Heart left ventricle (tissue), 16 donors: ENCODE measurements at regions not wholly inside any gene's neighbourhood (a gene's known extent, or its start where the extent isn't known, plus 50 kb on each side); places are given as distances from the start of the nearest gene placed in this dataset.
"Not testable (repeated sequence)": the region's sequence is repeated elsewhere in the genome, so short reads cannot be mapped to it uniquely, and the experiment has no call there.

ENCODE experiments used
- ATAC-seq, 4 donors: fragments of 200-7000 bp; cut with Tn5 transposase; one replicate each; pipeline ENCODE4 v1.9.1; 2020 to 2022; ENCODE audit warnings: moderate library complexity in 4 of 4, mild to moderate bottlenecking in 3 of 4, moderate number of reproducible peaks in 1 of 4
- DNase-seq, 5 donors: peaks; one replicate each; pipeline ENCODE4 v3.0.0-alpha.2; 2020
- H3K27ac ChIP-seq, 12 donors: fragments of 200-600 bp; sonication (generic) in 4 of 12; one replicate each; pipeline versions ENCODE4 v1.5.0 to v1.8.0; 2016 to 2022; ENCODE audit warnings: mild to moderate bottlenecking in 2 of 12
- H3K27me3 ChIP-seq, 9 donors: fragments of 200-600 bp; sonication (generic) in 2 of 9; one replicate each; pipeline versions ENCODE4 v1.5.1 to v1.8.0; 2016 to 2022; ENCODE audit warnings: mild to moderate bottlenecking in 3 of 9
- H3K36me3 ChIP-seq, 9 donors: fragments of 200-600 bp; sonication (generic) in 2 of 9; one replicate each; pipeline versions ENCODE4 v1.5.0 to v1.8.0; 2018 to 2022; ENCODE audit warnings: mild to moderate bottlenecking in 2 of 9
- H3K4me1 ChIP-seq, 12 donors: fragments of 200-600 bp; sonication (generic) in 4 of 12; one replicate each; pipeline versions ENCODE4 v1.5.0 to v1.8.0; 2016 to 2022; ENCODE audit warnings: mild to moderate bottlenecking in 3 of 12
- H3K4me3 ChIP-seq, 12 donors: fragments of 200-600 bp; sonication (generic) in 4 of 12; one replicate each; pipeline versions ENCODE4 v1.5.0 to v1.8.0; 2017 to 2022; ENCODE audit warnings: mild to moderate bottlenecking in 9 of 12, moderate library complexity in 4 of 12
- H3K9me3 ChIP-seq, 12 donors: fragments of 200-600 bp; sonication (generic) in 4 of 12; one replicate each; pipeline versions ENCODE4 v1.5.0 to v1.8.0; 2016 to 2022; ENCODE audit warnings: mild to moderate bottlenecking in 1 of 12
- CTCF ChIP-seq, 12 donors: fragments of 200-600 bp; sonication (generic) in 4 of 12; IDR thresholded peaks; one replicate each; pipeline versions ENCODE4 v1.5.0 to v1.8.0; 2018 to 2022; ENCODE audit warnings: antibody characterized with exemption in 12 of 12, mild to moderate bottlenecking in 5 of 12
- POLR2A ChIP-seq, 2 donors: fragments of 450-650 bp; IDR thresholded peaks; one replicate each; pipeline ENCODE4 v1.6.1; 2017; ENCODE audit warnings: antibody characterized with exemption in 2 of 2, mild to moderate bottlenecking in 2 of 2, moderate library complexity in 2 of 2
- WGBS, 4 donors: extraction: QIAGEN DNeasy Blood & Tissue Kit in 2 of 4; methylation state at CpG; one replicate each; pipeline versions ENCODE4 v1.1.5 to v1.1.7; 2013 to 2018; 5-methylcytosine and 5-hydroxymethylcytosine counted together
- intact Hi-C, 10 donors: fragments of 100-400 bp; cut with DNase I; formaldehyde crosslinking; loops; one replicate each; pipeline versions ENCODE4 v1.11.1 to v1.14.2; 2022
- donor health status: ischemic (EF 13 %, LVEDD 7.1; RV severe dilation, severe dysfunction).
- donor health status: healthy with polysubstance abuse.
- donor health status: DM: no; HTN: yes; CAD: no.
- donor health status: DM: no; HTN: no; CAD: no.
- donor health status: ischemic (EF 25% LVEDD 6.9; RV normal size, moderate dysfunction).
- donor health status: ischemic (EF 25% LVEDD 5.7; RV mildly dilated, moderate dysfunction).
- donor health status: healthy.
- donor health status: DM: yes; HTN: yes; CAD: no.
- donor health status: ischemic (EF 35%, LVEDD 5.7; RV mildly dilated, moderate dysfunction).
- donor health status: nonischemic (EF 11% LVEDD 7.7; RV severe dilation, severe dysfunction).
- donor health status: DM: yes; HTN: yes; CAD: no.
- donor health status: PGD.
- donor health status: ischemic (EF 29% LVEDD 5.4; RV normal size, mild dysfunction).
- donor health status: nonischemic (EF 23%, LVEDD 6.1; RV moderate dilation, normal function).

GRCh38 chr7:27010068-27010467, 85.7 kb downstream of the HOXA1 start:
- Histone ChIP-seq H3K4me1 (no peaks in the 10 kb centered on the region), H3K9me3 (peaks cover 0 to 32% (median 12%) of the 10 kb centered on the region in 12 donors), H3K4me3 (no peak overlapping the region), H3K27me3 (no peaks in the 10 kb centered on the region), H3K27ac (no peak overlapping the region), H3K36me3 (no peaks in the 10 kb centered on the region)
- no peak for TF ChIP-seq CTCF (IDR thresholded peaks at IDR 0.05)
- TF ChIP-seq POLR2A (IDR thresholded peaks at IDR 0.05) = no peak
- intact Hi-C loops = loop anchor here in 1 of 10 donors (10.0 kb wide), 1 partner anchor 65 kb away; no protein-coding TSS in a partner anchor
- no peak for DNase-seq
- 89 to 92% (median 91%) methylated on average over 3 of the region's 3 CpGs for whole genome bisulfite sequencing, 4 donors
- ATAC-seq = no peak

- no peak for TF ChIP-seq POLR2A (IDR thresholded peaks at IDR 0.05)
- no peak for TF ChIP-seq CTCF (IDR thresholded peaks at IDR 0.05)
- no peak overlapping the region for H3K27ac ChIP-seq
- H3K27me3 ChIP-seq = peaks cover 0 to 13% (median 0%) of the 10 kb centered on the region in 9 donors
- no peaks in the 10 kb centered on the region for H3K4me1 ChIP-seq
- peaks cover 0 to 24% (median 7%) of the 10 kb centered on the region in 12 donors for H3K9me3 ChIP-seq
- WGBS, 4 donors = 83 to 92% (median 88%) methylated on average over 6 of the region's 6 CpGs
- intact Hi-C loops = no loop called here
- H3K4me3 ChIP-seq = no peak overlapping the region
- no peak for DNase-seq
- H3K36me3 ChIP-seq = no peaks in the 10 kb centered on the region
- ATAC-seq = no peak
Observed at GRCh38 chr7:27000496-27000895, 95.3 kb downstream of the HOXA1 start.

- 62 to 73% (median 67%) methylated on average over 3 of the region's 3 CpGs for WGBS, 4 donors
- Histone ChIP-seq H3K27me3 (peaks cover 0 to 18% (median 0%) of the 10 kb centered on the region in 9 donors), H3K9me3 (peaks cover 0 to 24% (median 7%) of the 10 kb centered on the region in 12 donors)
- H3K27ac ChIP-seq, H3K36me3 ChIP-seq, DNase-seq, intact Hi-C loops, H3K4me3 ChIP-seq, H3K4me1 ChIP-seq, ATAC-seq: not testable (repeated sequence)
Observed at GRCh38 chr7:26998284-26998683, 97.5 kb downstream of the HOXA1 start.

GRCh38 chr7:26995666-26996065, 100.1 kb downstream of the HOXA1 start:
- ATAC-seq = no peak
- WGBS, 4 donors = 18 to 34% (median 29%) methylated on average over 1 of the region's 1 CpG

More at GRCh38 chr7:26995666-26996065, 100.1 kb downstream of the HOXA1 start:
- TF ChIP-seq CTCF (IDR thresholded peaks at IDR 0.05) = no peak
- TF ChIP-seq POLR2A (IDR thresholded peaks at IDR 0.05) = no peak
- no peak for DNase-seq
- no peak overlapping the region for H3K27ac ChIP-seq
- H3K4me1 ChIP-seq = no peaks in the 10 kb centered on the region
- H3K36me3 ChIP-seq = no peaks in the 10 kb centered on the region
- intact Hi-C loops = no loop called here
- no peak overlapping the region for H3K4me3 ChIP-seq
- H3K9me3 ChIP-seq = peaks cover 0 to 24% (median 6%) of the 10 kb centered on the region in 12 donors
- H3K27me3 ChIP-seq = peaks cover 0 to 18% (median 0%) of the 10 kb centered on the region in 9 donors
